ENCODE measurements at regions not wholly inside any gene's neighbourhood (a gene's known extent, or its start where the extent isn't known, plus 50 kb on each side); places are given as distances from the start of the nearest gene placed in this dataset.

- TF ChIP-seq CTCF (IDR thresholded peaks at IDR 0.05) (no peak), POLR2A (IDR thresholded peaks at IDR 0.05; ENCODE audit: low read depth) (no peak), POLR2AphosphoS5 (IDR thresholded peaks at IDR 0.05) (no peak)
These were observed 178.3 kb upstream of the MPDZ start for GRCh38 chr9:13457795-13458194.

Measured in esophagus muscularis mucosa (tissue), 3 donors.